Gastroesophageal sphincter (tissue), 3 donors: ENCODE measurements at regions not wholly inside any gene's neighbourhood (a gene's known extent, or its start where the extent isn't known, plus 50 kb on each side); places are given as distances from the start of the nearest gene placed in this dataset.

Experiments
- POLR2A ChIP-seq, 2 donors: fragments of 450-650 bp; IDR thresholded peaks; one replicate each; pipeline ENCODE4 v1.6.1; 2017; ENCODE audit warnings: antibody characterized with exemption in 2 of 2, mild to moderate bottlenecking in 2 of 2, moderate library complexity in 1 of 2
- TF ChIP-seq, protein P1 (sequence below), 4 experiments: fragments of 200-600 bp in 2 of 4; fragments of 450-650 bp in 2 of 4; sonication (generic) in 1 of 4; IDR thresholded peaks; one replicate each; pipeline ENCODE4 v1.5.1; 2017 to 2019; ENCODE audit warnings: antibody characterized with exemption in 4 of 4, mild to moderate bottlenecking in 2 of 4, moderate library complexity in 2 of 4

GRCh38 chr6:15894973-15895725 is 232.3 kb upstream of the DTNBP1 start:
- TF ChIP-seq, protein P1, sequence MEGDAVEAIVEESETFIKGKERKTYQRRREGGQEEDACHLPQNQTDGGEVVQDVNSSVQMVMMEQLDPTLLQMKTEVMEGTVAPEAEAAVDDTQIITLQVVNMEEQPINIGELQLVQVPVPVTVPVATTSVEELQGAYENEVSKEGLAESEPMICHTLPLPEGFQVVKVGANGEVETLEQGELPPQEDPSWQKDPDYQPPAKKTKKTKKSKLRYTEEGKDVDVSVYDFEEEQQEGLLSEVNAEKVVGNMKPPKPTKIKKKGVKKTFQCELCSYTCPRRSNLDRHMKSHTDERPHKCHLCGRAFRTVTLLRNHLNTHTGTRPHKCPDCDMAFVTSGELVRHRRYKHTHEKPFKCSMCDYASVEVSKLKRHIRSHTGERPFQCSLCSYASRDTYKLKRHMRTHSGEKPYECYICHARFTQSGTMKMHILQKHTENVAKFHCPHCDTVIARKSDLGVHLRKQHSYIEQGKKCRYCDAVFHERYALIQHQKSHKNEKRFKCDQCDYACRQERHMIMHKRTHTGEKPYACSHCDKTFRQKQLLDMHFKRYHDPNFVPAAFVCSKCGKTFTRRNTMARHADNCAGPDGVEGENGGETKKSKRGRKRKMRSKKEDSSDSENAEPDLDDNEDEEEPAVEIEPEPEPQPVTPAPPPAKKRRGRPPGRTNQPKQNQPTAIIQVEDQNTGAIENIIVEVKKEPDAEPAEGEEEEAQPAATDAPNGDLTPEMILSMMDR (IDR thresholded peaks at IDR 0.05) = no peak
- TF ChIP-seq POLR2A (IDR thresholded peaks at IDR 0.05) = no peak
